Neural cell (in vitro differentiated cells): ENCODE measurements at regions not wholly inside any gene's neighbourhood (a gene's known extent, or its start where the extent isn't known, plus 50 kb on each side); places are given as distances from the start of the nearest gene placed in this dataset.

Source experiments
- H2AFZ ChIP-seq: fragments of 200-600, 300-800 bp; sonication (generic), shearing (Covaris generic); 2 replicates; pipeline ENCODE4 v1.6.0; 2014; ENCODE audit warnings: low read depth, mild to moderate bottlenecking, antibody characterized with exemption, low read length, moderate library complexity
- H3F3A ChIP-seq: fragments of 200-600 bp; shearing (Covaris generic); 2 replicates; pipeline ENCODE4 v1.6.1; 2016; ENCODE audit warnings: mild to moderate bottlenecking, moderate library complexity, mixed read lengths, antibody characterized with exemption, low read length; ENCODE audit not compliant: insufficient read depth, poor library complexity, severe bottlenecking
- H3K27ac ChIP-seq: fragments of 200-600, 300-800 bp; sonication (generic), shearing (Covaris generic); 2 replicates; pipeline ENCODE4 v1.5.1; 2014; ENCODE audit warnings: mild to moderate bottlenecking, low read length, moderate library complexity
- H3K27me3 ChIP-seq: fragments of 300-800, 200-600 bp; sonication (generic), shearing (Covaris generic); 2 replicates; pipeline ENCODE4 v1.6.0; 2014; ENCODE audit warnings: mild to moderate bottlenecking, low read depth, low read length, moderate library complexity; ENCODE audit not compliant: insufficient read depth
- H3K36me3 ChIP-seq: fragments of 300-800, 200-600 bp; sonication (generic), shearing (Covaris generic); 2 replicates; pipeline ENCODE4 v1.5.1; 2014; ENCODE audit warnings: mild to moderate bottlenecking, antibody characterized with exemption, low read length, moderate library complexity; ENCODE audit not compliant: insufficient read depth
- H3K4me2 ChIP-seq: fragments of 300-800, 200-600 bp; sonication (generic), shearing (Covaris generic); 2 replicates; pipeline ENCODE4 v1.6.0; 2014; ENCODE audit warnings: mild to moderate bottlenecking, low read length
- H3K4me3 ChIP-seq: fragments of 300-800, 200-600 bp; sonication (generic), shearing (Covaris generic); 2 replicates; pipeline ENCODE4 v1.5.1; 2014; ENCODE audit warnings: mild to moderate bottlenecking, low read length, moderate library complexity
- H3K79me2 ChIP-seq: fragments of 200-600 bp; shearing (Covaris generic); replicated peaks from 2 replicates; pipeline ENCODE4 v1.6.0; 2014; ENCODE audit warnings: mild to moderate bottlenecking, low read length, moderate library complexity; ENCODE audit not compliant: insufficient read depth
- H3K9ac ChIP-seq: fragments of 300-800, 200-600 bp; sonication (generic), shearing (Covaris generic); 2 replicates; pipeline ENCODE4 v1.6.1; 2016; ENCODE audit warnings: mild to moderate bottlenecking, low read length, mixed read lengths
- H3K9me2 ChIP-seq: fragments of 200-600 bp; shearing (Covaris generic); 2 replicates; pipeline ENCODE4 v1.6.1; 2016; ENCODE audit warnings: mild to moderate bottlenecking, low read length, mixed read lengths; ENCODE audit not compliant: insufficient read depth
- H3K9me3 ChIP-seq: fragments of 200-600, 300-800 bp; sonication (generic), shearing (Covaris generic); 2 replicates; pipeline ENCODE4 v1.6.1; 2016; ENCODE audit warnings: mild to moderate bottlenecking, mixed run types, low read length, moderate library complexity, mixed read lengths
- H4K20me1 ChIP-seq: fragments of 200-600 bp; shearing (Covaris generic); 2 replicates; pipeline ENCODE4 v1.6.1; 2016; ENCODE audit warnings: mild to moderate bottlenecking, mixed run types; ENCODE audit not compliant: insufficient read depth
- CTCF ChIP-seq: fragments of 450-650 bp; IDR thresholded peaks from 2 replicates; pipeline ENCODE4 v1.5.1; 2014; ENCODE audit warnings: antibody characterized with exemption, mild to moderate bottlenecking, moderate library complexity; ENCODE audit not compliant: poor library complexity, severe bottlenecking
- EP300 ChIP-seq: fragments of 450-650 bp; conservative IDR thresholded peaks from 2 replicates; pipeline ENCODE4 v1.6.1; 2014; ENCODE audit warnings: antibody characterized with exemption, mild to moderate bottlenecking, moderate library complexity; ENCODE audit not compliant: poor library complexity, severe bottlenecking
- EZH2 ChIP-seq: fragments of 200-600, 300-800 bp; shearing (Covaris generic), sonication (generic); IDR thresholded peaks from 2 replicates; pipeline ENCODE4 v1.6.1; 2014; ENCODE audit warnings: antibody characterized with exemption, low read length, borderline replicate concordance, mild to moderate bottlenecking; ENCODE audit not compliant: insufficient read depth, poor library complexity, severe bottlenecking
- MXI1 ChIP-seq: fragments of 450-650 bp; conservative IDR thresholded peaks from 2 replicates; pipeline ENCODE4 v1.6.1; 2014; ENCODE audit warnings: antibody characterized with exemption, mild to moderate bottlenecking; ENCODE audit not compliant: poor library complexity, severe bottlenecking
- POLR2AphosphoS5 ChIP-seq: IDR thresholded peaks from 2 replicates; pipeline ENCODE4 v1.6.1; 2012
- RAD21 ChIP-seq: fragments of 450-650 bp; conservative IDR thresholded peaks from 2 replicates; pipeline ENCODE4 v1.6.1; 2014; ENCODE audit warnings: antibody characterized with exemption, mild to moderate bottlenecking, moderate library complexity
- REST ChIP-seq: IDR thresholded peaks from 2 replicates; pipeline ENCODE4 v1.6.1; 2012; ENCODE audit warnings: borderline replicate concordance
- SMC3 ChIP-seq: fragments of 450-650 bp; conservative IDR thresholded peaks from 2 replicates; pipeline ENCODE4 v1.6.1; 2014; ENCODE audit warnings: antibody characterized with exemption, mild to moderate bottlenecking, moderate library complexity; ENCODE audit not compliant: poor library complexity
- TAF1 ChIP-seq: IDR thresholded peaks from 2 replicates; pipeline ENCODE4 v1.6.1; 2012; ENCODE audit warnings: low read depth

DNA sequence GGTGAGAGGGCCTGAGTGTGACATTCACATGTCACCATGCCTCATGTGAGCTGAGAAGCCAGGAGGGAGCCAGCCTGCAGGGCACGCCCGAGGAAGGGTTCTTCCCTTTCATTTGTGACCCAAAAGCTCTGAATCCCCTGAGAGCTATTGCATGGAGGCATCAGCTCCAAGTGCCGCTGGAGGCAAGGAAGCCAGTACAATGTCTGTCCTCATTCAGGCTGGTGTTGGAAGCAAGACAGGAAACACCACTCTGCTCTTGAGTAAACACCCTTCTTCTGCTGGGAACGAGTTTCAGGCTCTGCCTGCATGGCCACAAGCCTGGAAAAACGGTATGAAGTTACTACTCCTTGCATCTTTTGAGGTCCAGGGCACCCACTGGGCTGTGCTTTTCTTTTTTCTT, 83.8 kb upstream of the LARGE1 start:
- Histone ChIP-seq H4K20me1 (no peaks in the 10 kb centered on the region), H3F3A (no peaks in the 10 kb centered on the region), H3K36me3 (no peaks in the 10 kb centered on the region), H3K27ac (no peak overlapping the region), H3K9me2 (no peaks in the 10 kb centered on the region), H3K79me2 (no peaks in the 10 kb centered on the region), H3K4me2 (no peak overlapping the region), H3K4me3 (no peak overlapping the region), H3K27me3 (no peaks in the 10 kb centered on the region), H3K9ac (no peak overlapping the region), H2AFZ (no peak overlapping the region), H3K9me3 (no peaks in the 10 kb centered on the region)
- TF ChIP-seq RAD21 = no peak
- TF ChIP-seq EZH2 = no peak
- TF ChIP-seq SMC3 = no peak
- TF ChIP-seq TAF1 = no peak
- TF ChIP-seq CTCF = no peak
- TF ChIP-seq EP300 = no peak
- TF ChIP-seq POLR2AphosphoS5 = no peak
- TF ChIP-seq REST = no peak

DNA sequence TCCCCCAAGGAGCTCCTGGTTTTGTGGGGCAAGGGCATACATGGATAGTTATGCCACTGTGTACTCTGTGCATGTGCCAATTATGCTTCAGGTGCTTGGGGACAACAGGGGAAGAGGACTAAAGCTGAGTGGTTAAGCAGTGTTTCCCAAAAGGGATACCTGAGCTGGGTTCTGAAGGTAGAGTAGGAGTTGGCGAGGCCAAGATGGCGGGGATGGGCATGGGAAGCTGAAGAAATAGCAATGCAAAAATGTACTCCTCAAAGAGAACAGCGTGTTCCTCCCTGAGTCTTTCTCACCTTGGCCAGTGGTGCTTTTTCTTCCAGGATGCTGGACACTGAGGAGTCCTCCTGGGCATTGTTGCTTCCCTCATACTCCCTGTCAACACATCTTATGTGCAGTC, 90.0 kb upstream of the LARGE1 start:
- Histone ChIP-seq H3K79me2 (no peaks in the 10 kb centered on the region), H3F3A (no peaks in the 10 kb centered on the region), H3K9me2 (no peaks in the 10 kb centered on the region)

More for the DNA sequence above, 90.0 kb upstream of the LARGE1 start:
- TF ChIP-seq EP300 (no peak), RAD21 (no peak), MXI1 (no peak), REST (no peak), SMC3 (no peak), TAF1 (no peak), POLR2AphosphoS5 (no peak), CTCF (no peak)
- Histone ChIP-seq H3K27ac (no peak overlapping the region), H3K4me2 (no peak overlapping the region), H3K9me3 (no peaks in the 10 kb centered on the region), H3K36me3 (no peaks in the 10 kb centered on the region), H3K9ac (no peak overlapping the region), H2AFZ (no peak overlapping the region), H3K27me3 (no peaks in the 10 kb centered on the region), H4K20me1 (no peaks in the 10 kb centered on the region), H3K4me3 (no peak overlapping the region)
